ENCODE measurements at regions not wholly inside any gene's neighbourhood (a gene's known extent, or its start where the extent isn't known, plus 50 kb on each side); places are given as distances from the start of the nearest gene placed in this dataset.

GRCh38 chr14:37709419-37710195 lies 114.2 kb downstream of the TTC6 start:
- no peaks in the 10 kb centered on the region for H3K9me1 ChIP-seq (replicated peaks; ENCODE audit: control insufficient read depth, extremely low read depth, insufficient read depth, low read length)
- FAIRE-seq (peak; percentile 8), DNase-seq (ENCODE audit: low read depth, low spot score) (peak; percentile 16)
- H4K20me1 ChIP-seq (replicated peaks; ENCODE audit: control insufficient read depth, extremely low read depth, insufficient read depth, low read length), result no peaks in the 10 kb centered on the region
- no peak overlapping the region for H3K9ac ChIP-seq (replicated peaks; ENCODE audit: extremely low read depth, insufficient read depth, low read length)
- H2AFZ ChIP-seq (ENCODE audit: low read depth, low read length), result no peak overlapping the region
- H3K79me2 ChIP-seq (ENCODE audit: control insufficient read depth, insufficient read depth, low read length), result no peaks in the 10 kb centered on the region
- H3K27me3 ChIP-seq (ENCODE audit: control insufficient read depth in 2 of 2, insufficient read depth in 2 of 2, low read length in 2 of 2), result peaks cover 6 to 11% of the 10 kb centered on the region in 2 experiments
- H3K4me2 ChIP-seq (ENCODE audit: insufficient read depth, low read length), result no peak overlapping the region
- no TSS peak for BruUV-seq (replicated peaks)
- no peaks in the 10 kb centered on the region for H3K4me1 ChIP-seq (ENCODE audit: control insufficient read depth, extremely low read depth, insufficient read depth, low read length)
- no peaks in the 10 kb centered on the region for H3K36me3 ChIP-seq (ENCODE audit: control insufficient read depth in 2 of 2, extremely low read depth in 1 of 2, insufficient read depth in 2 of 2, low read length in 2 of 2)
- TF ChIP-seq MAX (IDR thresholded peaks at IDR 0.05; ENCODE audit: insufficient read depth, insufficient read length) (no peak), CTCF (IDR thresholded peaks at IDR 0.05; ENCODE audit: extremely low read depth in 1 of 2, insufficient read depth in 1 of 2, low read depth in 1 of 2, low read length in 2 of 2) (peak in 1 of 2 donors; percentile 24)
- CTCF ChIA-PET, result interaction anchor here (0.6 to 2.2 kb wide), 33 partner anchors 8 to 1612 kb away, joined by 3 to 43 read pairs (median 3); partner anchors contain the start of gene FOXA1
- dilution Hi-C loops (cut with MboI; ENCODE audit: extremely low pct_ligation_motif_present, low sequenced_read_pairs), result no loop called here
- no peak overlapping the region for H3K27ac ChIP-seq (ENCODE audit: insufficient read depth, low read depth, low read length)
- POLR2A ChIA-PET, result no interaction called here
- no peak overlapping the region for H3K4me3 ChIP-seq (replicated peaks in 1 of 3; ENCODE audit: insufficient read depth in 1 of 3, low read depth in 1 of 3, low read length in 3 of 3)
- no peaks in the 10 kb centered on the region for H3K9me3 ChIP-seq (replicated peaks; ENCODE audit: control insufficient read depth, insufficient read depth, low read length)
- intact Hi-C loops (cut with micrococcal nuclease), result loop anchor here (1.0 to 10.0 kb wide), 2 partner anchors 165 to 465 kb away; no protein-coding TSS in a partner anchor

GRCh38 chr14:37711356-37711830 lies 116.0 kb downstream of the TTC6 start:
- H3K4me3 ChIP-seq (replicated peaks in 1 of 3; ENCODE audit: insufficient read depth in 1 of 3, low read depth in 1 of 3, low read length in 3 of 3), result no peak overlapping the region
- TF ChIP-seq GATA2 (IDR thresholded peaks at IDR 0.05; ENCODE audit: insufficient read depth, insufficient read length, low read depth, low read length) (no peak), JUN (IDR thresholded peaks at IDR 0.05; ENCODE audit: borderline replicate concordance, insufficient read depth, insufficient read length, low read depth) (no peak), MAX (IDR thresholded peaks at IDR 0.05; ENCODE audit: insufficient read depth, insufficient read length) (no peak), MYC (IDR thresholded peaks at IDR 0.05; ENCODE audit: low read depth, low read length) (no peak), CTCF (IDR thresholded peaks at IDR 0.05; ENCODE audit: extremely low read depth in 1 of 2, insufficient read depth in 1 of 2, low read depth in 1 of 2, low read length in 2 of 2) (no peak), FOS (IDR thresholded peaks at IDR 0.05; ENCODE audit: borderline replicate concordance, insufficient read depth, low read length) (no peak), POLR2AphosphoS5 (IDR thresholded peaks at IDR 0.05; ENCODE audit: insufficient read depth, low read depth, low read length) (no peak), POLR2A (IDR thresholded peaks at IDR 0.05; ENCODE audit: low read depth, low read length) (no peak), EZH2 (IDR thresholded peaks at IDR 0.05; ENCODE audit: borderline replicate concordance, low read depth, low read length, severe bottlenecking) (no peak)
- no peak for DNase-seq (ENCODE audit: low read depth, low spot score)
- H3K36me3 ChIP-seq (ENCODE audit: control insufficient read depth in 2 of 2, extremely low read depth in 1 of 2, insufficient read depth in 2 of 2, low read length in 2 of 2), result no peaks in the 10 kb centered on the region
- H4K20me1 ChIP-seq (replicated peaks; ENCODE audit: control insufficient read depth, extremely low read depth, insufficient read depth, low read length), result no peaks in the 10 kb centered on the region
- intact Hi-C loops (cut with micrococcal nuclease), result no loop called here
- H3K4me1 ChIP-seq (ENCODE audit: control insufficient read depth, extremely low read depth, insufficient read depth, low read length), result no peaks in the 10 kb centered on the region
- no peak overlapping the region for H3K27ac ChIP-seq (ENCODE audit: insufficient read depth, low read depth, low read length)
- peaks cover 3 to 13% of the 10 kb centered on the region in 2 experiments for H3K27me3 ChIP-seq (ENCODE audit: control insufficient read depth in 2 of 2, insufficient read depth in 2 of 2, low read length in 2 of 2)
- no peaks in the 10 kb centered on the region for H3K9me1 ChIP-seq (replicated peaks; ENCODE audit: control insufficient read depth, extremely low read depth, insufficient read depth, low read length)
- ChIA-PET POLR2A (no interaction called here), CTCF (no interaction called here)
- no peak overlapping the region for H3K9ac ChIP-seq (replicated peaks; ENCODE audit: extremely low read depth, insufficient read depth, low read length)
- no peaks in the 10 kb centered on the region for H3K9me3 ChIP-seq (replicated peaks; ENCODE audit: control insufficient read depth, insufficient read depth, low read length)
- H3K79me2 ChIP-seq (ENCODE audit: control insufficient read depth, insufficient read depth, low read length), result no peaks in the 10 kb centered on the region
- H3K4me2 ChIP-seq (ENCODE audit: insufficient read depth, low read length), result no peak overlapping the region
- no peak overlapping the region for H2AFZ ChIP-seq (ENCODE audit: low read depth, low read length)
- BruUV-seq (replicated peaks), result no TSS peak
- FAIRE-seq, result no peak
- dilution Hi-C loops (cut with MboI; ENCODE audit: extremely low pct_ligation_motif_present, low sequenced_read_pairs), result no loop called here
